ENCODE measurements at regions not wholly inside any gene's neighbourhood (a gene's known extent, or its start where the extent isn't known, plus 50 kb on each side); places are given as distances from the start of the nearest gene placed in this dataset.
A peak's percentile ranks its signal among the peaks of the same experiment; 100 is the strongest.

- Mint-ChIP-seq H3K27me3 (ENCODE audit: low read depth in 3 of 3) (peaks cover 0 to 3% (median 2%) of the 10 kb centered on the region in 3 donors), H3K36me3 (no peaks in the 10 kb centered on the region), H3K27ac (peak overlapping the region; percentile 84 to 96 (median 95)), H3K4me1 (peaks cover 18% of the 10 kb centered on the region), H3K4me3 (no peak overlapping the region), H3K9me3 (peaks cover 0 to 2% (median 0%) of the 10 kb centered on the region in 7 donors)
- Histone ChIP-seq H3K27ac (ENCODE audit: low read depth in 1 of 2, low read length in 2 of 2) (peak overlapping the region; percentile 63 to 79), H3K79me2 (ENCODE audit: insufficient read depth, low read length) (no peaks in the 10 kb centered on the region), H3K4me3 (replicated peaks in 1 of 3; ENCODE audit: low read depth in 2 of 3, low read length in 3 of 3) (no peak overlapping the region), H3K4me2 (replicated peaks; ENCODE audit: extremely low read depth, low read length, poor library complexity, severe bottlenecking) (peak overlapping the region; percentile 13), H2AFZ (ENCODE audit: insufficient read depth, low read depth, low read length, poor library complexity, severe bottlenecking) (no peak overlapping the region), H3K9ac (ENCODE audit: insufficient read depth, low read length, poor library complexity, severe bottlenecking) (no peak overlapping the region), H3K9me3 (replicated peaks in 1 of 2; ENCODE audit: control insufficient read depth in 1 of 2, insufficient read depth in 1 of 2, low read length in 2 of 2) (no peaks in the 10 kb centered on the region), H3K36me3 (replicated peaks in 1 of 2; ENCODE audit: control insufficient read depth in 1 of 2, insufficient read depth in 2 of 2, low read length in 2 of 2) (no peaks in the 10 kb centered on the region), H3K4me1 (ENCODE audit: control insufficient read depth in 1 of 2, insufficient read depth in 2 of 2, low read length in 2 of 2) (peaks cover 18 to 19% of the 10 kb centered on the region in 2 donors), H4K20me1 (ENCODE audit: insufficient read depth, low read length) (no peaks in the 10 kb centered on the region), H3K27me3 (ENCODE audit: control insufficient read depth in 2 of 2, insufficient read depth in 2 of 2, low read length in 2 of 2) (no peaks in the 10 kb centered on the region)
- intact Hi-C loops (cut with micrococcal nuclease), result no loop called here
- peak; percentile 86 to 98 (median 94) for DNase-seq
- TF ChIP-seq, protein P1, sequence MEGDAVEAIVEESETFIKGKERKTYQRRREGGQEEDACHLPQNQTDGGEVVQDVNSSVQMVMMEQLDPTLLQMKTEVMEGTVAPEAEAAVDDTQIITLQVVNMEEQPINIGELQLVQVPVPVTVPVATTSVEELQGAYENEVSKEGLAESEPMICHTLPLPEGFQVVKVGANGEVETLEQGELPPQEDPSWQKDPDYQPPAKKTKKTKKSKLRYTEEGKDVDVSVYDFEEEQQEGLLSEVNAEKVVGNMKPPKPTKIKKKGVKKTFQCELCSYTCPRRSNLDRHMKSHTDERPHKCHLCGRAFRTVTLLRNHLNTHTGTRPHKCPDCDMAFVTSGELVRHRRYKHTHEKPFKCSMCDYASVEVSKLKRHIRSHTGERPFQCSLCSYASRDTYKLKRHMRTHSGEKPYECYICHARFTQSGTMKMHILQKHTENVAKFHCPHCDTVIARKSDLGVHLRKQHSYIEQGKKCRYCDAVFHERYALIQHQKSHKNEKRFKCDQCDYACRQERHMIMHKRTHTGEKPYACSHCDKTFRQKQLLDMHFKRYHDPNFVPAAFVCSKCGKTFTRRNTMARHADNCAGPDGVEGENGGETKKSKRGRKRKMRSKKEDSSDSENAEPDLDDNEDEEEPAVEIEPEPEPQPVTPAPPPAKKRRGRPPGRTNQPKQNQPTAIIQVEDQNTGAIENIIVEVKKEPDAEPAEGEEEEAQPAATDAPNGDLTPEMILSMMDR (IDR thresholded peaks at IDR 0.05), result no peak
- WGBS (ENCODE audit: insufficient coverage), result no CpG with 5 or more reads among the region's 2 CpGs
Observed at GRCh38 chr12:69039911-69040310, 106.9 kb upstream of the CPM start.

GRCh38 chr12:69042557-69042956 is 109.6 kb upstream of the CPM start:
- Histone ChIP-seq H4K20me1 (ENCODE audit: insufficient read depth, low read length) (no peaks in the 10 kb centered on the region), H3K27ac (ENCODE audit: low read depth in 1 of 2, low read length in 2 of 2) (no peak overlapping the region), H3K4me1 (ENCODE audit: control insufficient read depth in 1 of 2, insufficient read depth in 2 of 2, low read length in 2 of 2) (peaks cover 18 to 19% of the 10 kb centered on the region in 2 donors), H3K36me3 (replicated peaks in 1 of 2; ENCODE audit: control insufficient read depth in 1 of 2, insufficient read depth in 2 of 2, low read length in 2 of 2) (no peaks in the 10 kb centered on the region), H3K4me3 (replicated peaks in 1 of 3; ENCODE audit: low read depth in 2 of 3, low read length in 3 of 3) (no peak overlapping the region), H2AFZ (ENCODE audit: insufficient read depth, low read depth, low read length, poor library complexity, severe bottlenecking) (no peak overlapping the region), H3K9ac (ENCODE audit: insufficient read depth, low read length, poor library complexity, severe bottlenecking) (no peak overlapping the region), H3K4me2 (replicated peaks; ENCODE audit: extremely low read depth, low read length, poor library complexity, severe bottlenecking) (no peak overlapping the region), H3K9me3 (replicated peaks in 1 of 2; ENCODE audit: control insufficient read depth in 1 of 2, insufficient read depth in 1 of 2, low read length in 2 of 2) (no peaks in the 10 kb centered on the region), H3K27me3 (ENCODE audit: control insufficient read depth in 2 of 2, insufficient read depth in 2 of 2, low read length in 2 of 2) (no peaks in the 10 kb centered on the region), H3K79me2 (ENCODE audit: insufficient read depth, low read length) (no peaks in the 10 kb centered on the region)
- H3K4me3 Mint-ChIP-seq, result no peak overlapping the region
- peaks cover 0 to 6% (median 0%) of the 10 kb centered on the region in 3 donors for H3K27me3 Mint-ChIP-seq (ENCODE audit: low read depth in 3 of 3)
- TF ChIP-seq, protein P1 (IDR thresholded peaks at IDR 0.05), result no peak
- no peak for DNase-seq
- peaks cover 0 to 2% (median 0%) of the 10 kb centered on the region in 7 donors for H3K9me3 Mint-ChIP-seq
- intact Hi-C loops (cut with micrococcal nuclease), result no loop called here
- whole genome bisulfite sequencing (ENCODE audit: insufficient coverage), result 100% methylated on average over 1 of the region's 6 CpGs
- H3K36me3 Mint-ChIP-seq, result no peaks in the 10 kb centered on the region
- H3K4me1 Mint-ChIP-seq, result peaks cover 18% of the 10 kb centered on the region
- peak overlapping the region in 5 of 7 donors; percentile 9 to 86 (median 50) for H3K27ac Mint-ChIP-seq

Measured in CD14-positive monocyte (primary cell).